ENCODE measurements at regions not wholly inside any gene's neighbourhood (a gene's known extent, or its start where the extent isn't known, plus 50 kb on each side); places are given as distances from the start of the nearest gene placed in this dataset.

- TF ChIP-seq CTCF (IDR thresholded peaks at IDR 0.05) (no peak), POLR2A (IDR thresholded peaks at IDR 0.05) (no peak)
These were observed 135.3 kb downstream of the ERMARD start for GRCh38 chr6:169886631-169887227.

Measured in body of pancreas (tissue), 4 donors.